Panc1 (cell line): ENCODE measurements at regions not wholly inside any gene's neighbourhood (a gene's known extent, or its start where the extent isn't known, plus 50 kb on each side); places are given as distances from the start of the nearest gene placed in this dataset.

Experiments used
- ATAC-seq: fragments of 200-7000 bp; cut with Tn5 transposase; 2 replicates; pipeline ENCODE4 v1.9.1; 2020; ENCODE audit warnings: mild to moderate bottlenecking, moderate library complexity
- BruUV-seq: library from RNA; stranded (reverse); fragments of 400-500 nt; replicated peaks from 2 replicates; lab custom pipeline; 2021; lab: Mats Ljungman, UMichigan
- CTCF ChIA-PET: fragments of 300-600 bp; sonication (Branson Sonifier 250); formaldehyde crosslinking; loops from one replicate; lab custom pipeline; 2022; ENCODE audit warnings: antibody characterized with exemption; lab: Charles Lee
- POLR2A ChIA-PET: fragments of 300-600 bp; sonication (Branson Sonifier 250); formaldehyde crosslinking; loops from one replicate; lab custom pipeline; 2022; ENCODE audit warnings: antibody characterized with exemption; lab: Charles Lee
- DNase-seq: peaks from one replicate; pipeline ENCODE4 v3.0.0-alpha.2; 2010; ENCODE audit warnings: low read depth, low spot score
- H3K27ac ChIP-seq: 2 replicates; pipeline ENCODE4 v1.5.1; 2011; ENCODE audit warnings: mild to moderate bottlenecking, low read length, inconsistent platforms
- H3K27me3 ChIP-seq: fragments of 200-500 bp; sonication (Bioruptor generic); 2 replicates; pipeline ENCODE4 v1.6.0; 2014; ENCODE audit warnings: low read length, inconsistent platforms; ENCODE audit not compliant: control insufficient read depth, insufficient read depth
- H3K36me3 ChIP-seq: fragments of 200-500 bp; sonication (Bioruptor generic); 2 replicates; pipeline ENCODE4 v1.5.1; 2014; ENCODE audit warnings: inconsistent platforms, mild to moderate bottlenecking, low read length, moderate library complexity; ENCODE audit not compliant: control insufficient read depth, insufficient read depth
- H3K4me1 ChIP-seq: 2 replicates; pipeline ENCODE4 v1.5.1; 2011; ENCODE audit warnings: inconsistent platforms, mild to moderate bottlenecking, low read length, moderate library complexity; ENCODE audit not compliant: control insufficient read depth, insufficient read depth
- H3K4me3 ChIP-seq, 2 experiments: 2 replicates each; pipeline ENCODE4 v1.5.1; 2011 to 2012; ENCODE audit warnings: low read depth in 2 of 2, low read length in 2 of 2, mild to moderate bottlenecking in 2 of 2, inconsistent platforms in 1 of 2, moderate library complexity in 1 of 2
- H3K9me3 ChIP-seq: fragments of 200-500 bp; sonication (Bioruptor generic); 2 replicates; pipeline ENCODE4 v1.5.1; 2014; ENCODE audit warnings: low read depth, mild to moderate bottlenecking, inconsistent platforms, low read length, moderate library complexity; ENCODE audit not compliant: control insufficient read depth, insufficient read depth
- CTCF ChIP-seq: fragments of 450-650 bp; IDR thresholded peaks from 2 replicates; pipeline ENCODE4 v1.5.1; 2017; ENCODE audit warnings: mild to moderate bottlenecking
- POLR2AphosphoS5 ChIP-seq: IDR thresholded peaks from 2 replicates; pipeline ENCODE4 v1.6.1; 2012; ENCODE audit warnings: mild to moderate bottlenecking, low read depth, low read length, moderate library complexity
- REST ChIP-seq, 2 experiments: IDR thresholded peaks; 2 replicates each; pipeline ENCODE4 v1.6.1; 2011 to 2012; ENCODE audit warnings: low read depth in 2 of 2, control low read depth in 1 of 2, low read length in 1 of 2, mild to moderate bottlenecking in 1 of 2, moderate library complexity in 1 of 2; ENCODE audit not compliant: insufficient read depth in 1 of 2
- SIN3A ChIP-seq: IDR thresholded peaks from 2 replicates; pipeline ENCODE4 v1.6.1; 2012; ENCODE audit warnings: low read depth, mild to moderate bottlenecking, low read length, moderate library complexity, borderline replicate concordance; ENCODE audit not compliant: insufficient read depth
- TCF7L2 ChIP-seq: IDR thresholded peaks from 2 replicates; pipeline ENCODE4 v1.6.1; 2011; ENCODE audit warnings: mild to moderate bottlenecking, low read depth, low read length, inconsistent platforms
- in situ Hi-C: cut with HindIII; loops from 2 replicates; pipeline ENCODE4 v1.10.0; 2016; ENCODE audit warnings: low sequenced_read_pairs, low pct_unique_long_range_greater_than_20kb
- intact Hi-C: fragments of 100-400 bp; cut with micrococcal nuclease; formaldehyde crosslinking; loops from one replicate; pipeline ENCODE4 v1.10.0; 2022; ENCODE audit not compliant: unreplicated experiment

- H3K4me1 ChIP-seq = no peaks in the 10 kb centered on the region
- no peak for TF ChIP-seq CTCF
- TF ChIP-seq POLR2AphosphoS5 = no peak
- no peak for TF ChIP-seq SIN3A
- TF ChIP-seq TCF7L2 = no peak
- no peak for TF ChIP-seq REST (IDR thresholded peaks at IDR 0.05; ENCODE audit: insufficient read depth in 1 of 2, low read depth in 2 of 2, low read length in 1 of 2)
- no peak overlapping the region for H3K4me3 ChIP-seq
- H3K9me3 ChIP-seq = no peaks in the 10 kb centered on the region
- DNase-seq = no peak
- no peak for ATAC-seq
- no peaks in the 10 kb centered on the region for H3K27me3 ChIP-seq
- ChIA-PET CTCF (no interaction called here), POLR2A (no interaction called here)
- no TSS peak for BruUV-seq
- H3K36me3 ChIP-seq = no peaks in the 10 kb centered on the region
- in situ Hi-C loops (no loop called here), intact Hi-C loops (no loop called here)
- no peak overlapping the region for H3K27ac ChIP-seq
Observed at GRCh38 chr14:80414080-80414479, 202.8 kb upstream of the DIO2 start.

DNA sequence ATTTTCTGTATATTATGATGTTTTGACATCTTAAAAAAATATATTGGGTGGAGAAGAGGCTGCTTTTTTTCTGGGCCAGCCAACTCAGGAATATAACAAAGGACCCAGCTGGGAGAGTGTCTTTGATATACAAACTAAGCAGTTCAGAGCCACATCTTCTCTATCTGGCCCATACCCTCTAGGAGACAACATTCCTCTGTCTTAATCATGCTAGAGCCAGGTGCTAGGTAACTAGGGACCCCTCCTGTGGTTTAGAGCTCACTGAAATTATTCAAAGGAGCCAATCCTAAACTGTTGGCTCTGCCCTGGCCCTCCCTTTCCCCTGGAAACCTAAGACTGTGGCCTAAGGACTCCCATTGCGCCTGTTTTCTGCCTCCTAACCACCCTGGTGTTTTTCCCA, 193.1 kb upstream of the DIO2 start:
- no peak overlapping the region for H3K4me3 ChIP-seq
- H3K4me1 ChIP-seq = no peaks in the 10 kb centered on the region
- no peaks in the 10 kb centered on the region for H3K9me3 ChIP-seq
- CTCF ChIA-PET = no interaction called here
- no peaks in the 10 kb centered on the region for H3K36me3 ChIP-seq
- no peak for TF ChIP-seq CTCF
- TF ChIP-seq POLR2AphosphoS5 = no peak
- no peak for TF ChIP-seq REST (IDR thresholded peaks at IDR 0.05; ENCODE audit: insufficient read depth in 1 of 2, low read depth in 2 of 2, low read length in 1 of 2)
- TF ChIP-seq TCF7L2 = no peak
- TF ChIP-seq SIN3A = no peak
- no peak overlapping the region for H3K27ac ChIP-seq
- intact Hi-C loops (no loop called here), in situ Hi-C loops (no loop called here)
- no peaks in the 10 kb centered on the region for H3K27me3 ChIP-seq
- DNase-seq = no peak
- no peak for ATAC-seq
- no TSS peak for BruUV-seq
- POLR2A ChIA-PET = no interaction called here
